ENCODE measurements at regions not wholly inside any gene's neighbourhood (a gene's known extent, or its start where the extent isn't known, plus 50 kb on each side); places are given as distances from the start of the nearest gene placed in this dataset.
"Not testable (repeated sequence)": the region's sequence is repeated elsewhere in the genome, so short reads cannot be mapped to it uniquely, and the experiment has no call there.

- DNase-seq (ENCODE audit: low read depth) = no peak
Observed at GRCh38 chr2:136715146-136715545, 50.2 kb upstream of the THSD7B start.

GRCh38 chr2:136714452-136714951, 50.8 kb upstream of the THSD7B start:
- DNase-seq (ENCODE audit: low read depth) = no peak

GRCh38 chr2:136713739-136714138, 51.6 kb upstream of the THSD7B start:
- no peak for DNase-seq (ENCODE audit: low read depth)

GRCh38 chr2:136705336-136705735, 60.0 kb upstream of the THSD7B start:
- no peak for DNase-seq (ENCODE audit: low read depth)

GRCh38 chr2:136703214-136703613, 62.1 kb upstream of the THSD7B start:
- DNase-seq (ENCODE audit: low read depth) = no peak

GRCh38 chr2:136696438-136696837, 68.9 kb upstream of the THSD7B start:
- DNase-seq (ENCODE audit: low read depth) = no peak

GRCh38 chr2:136693966-136694365, 71.4 kb upstream of the THSD7B start:
- DNase-seq (ENCODE audit: low read depth) = no peak

GRCh38 chr2:136680079-136680478, 85.3 kb upstream of the THSD7B start:
- DNase-seq (ENCODE audit: low read depth) = not testable (repeated sequence)

- DNase-seq (ENCODE audit: low read depth) = no peak
Observed at GRCh38 chr2:136665736-136666135, 99.6 kb upstream of the THSD7B start.

- DNase-seq (ENCODE audit: low read depth) = no peak
Observed at GRCh38 chr2:136664713-136665405, 100.5 kb upstream of the THSD7B start.

- no peak for DNase-seq (ENCODE audit: low read depth)
Observed at GRCh38 chr2:136658201-136658600, 107.1 kb upstream of the THSD7B start.

- DNase-seq (ENCODE audit: low read depth) = no peak
Observed at GRCh38 chr2:136653861-136654260, 111.5 kb upstream of the THSD7B start.

GRCh38 chr2:136651456-136652010, 113.8 kb upstream of the THSD7B start:
- DNase-seq (ENCODE audit: low read depth) = no peak

- no peak for DNase-seq (ENCODE audit: low read depth)
Observed at GRCh38 chr2:136647039-136647438, 118.3 kb upstream of the THSD7B start.

GRCh38 chr2:136645236-136645828, 120.0 kb upstream of the THSD7B start:
- no peak for DNase-seq (ENCODE audit: low read depth)

- no peak for DNase-seq (ENCODE audit: low read depth)
Observed at GRCh38 chr2:136639651-136640050, 125.7 kb upstream of the THSD7B start.

GRCh38 chr2:136638193-136638592, 127.2 kb upstream of the THSD7B start:
- no peak for DNase-seq (ENCODE audit: low read depth)

- DNase-seq (ENCODE audit: low read depth) = no peak
Observed at GRCh38 chr2:136637402-136637801, 127.9 kb upstream of the THSD7B start.

GRCh38 chr2:136628490-136628889, 136.9 kb upstream of the THSD7B start:
- DNase-seq (ENCODE audit: low read depth) = no peak

GRCh38 chr2:136613096-136613495, 152.2 kb upstream of the THSD7B start:
- DNase-seq (ENCODE audit: low read depth) = no peak

GRCh38 chr2:136612079-136612478, 153.3 kb upstream of the THSD7B start:
- DNase-seq (ENCODE audit: low read depth) = no peak

GRCh38 chr2:136611451-136611850, 153.9 kb upstream of the THSD7B start:
- no peak for DNase-seq (ENCODE audit: low read depth)

- DNase-seq (ENCODE audit: low read depth) = no peak
Observed at GRCh38 chr2:136582628-136583205, 182.6 kb upstream of the THSD7B start.
